Stimulated activated naive CD8-positive, alpha-beta T cell treated with anti-CD3 and anti-CD28 coated beads, Interleukin-15, Interleukin-2, amounts not matched to agents 100 ng/mL and 50 ng/mL, for 24 hours (primary cell): ENCODE measurements at regions not wholly inside any gene's neighbourhood (a gene's known extent, or its start where the extent isn't known, plus 50 kb on each side); places are given as distances from the start of the nearest gene placed in this dataset.
"Not testable (repeated sequence)": the region's sequence is repeated elsewhere in the genome, so short reads cannot be mapped to it uniquely, and the experiment has no call there.

Experiments
- H3K27ac Mint-ChIP-seq: one replicate; pipeline ENCODE4 v1.8.0; 2021; ENCODE audit warnings: mild to moderate bottlenecking, mixed read lengths
- H3K27me3 Mint-ChIP-seq: one replicate; pipeline ENCODE4 v1.8.0; 2021; ENCODE audit warnings: mixed read lengths
- H3K36me3 Mint-ChIP-seq: one replicate; pipeline ENCODE4 v1.8.0; 2021; ENCODE audit warnings: low read depth, mixed read lengths
- H3K4me1 Mint-ChIP-seq: one replicate; pipeline ENCODE4 v1.8.0; 2021; ENCODE audit warnings: low read depth, mixed read lengths
- H3K4me3 Mint-ChIP-seq: one replicate; pipeline ENCODE4 v1.8.0; 2021; ENCODE audit warnings: mild to moderate bottlenecking, mixed read lengths
- H3K9me3 Mint-ChIP-seq: one replicate; pipeline ENCODE4 v1.8.0; 2021; ENCODE audit warnings: mixed read lengths

DNA sequence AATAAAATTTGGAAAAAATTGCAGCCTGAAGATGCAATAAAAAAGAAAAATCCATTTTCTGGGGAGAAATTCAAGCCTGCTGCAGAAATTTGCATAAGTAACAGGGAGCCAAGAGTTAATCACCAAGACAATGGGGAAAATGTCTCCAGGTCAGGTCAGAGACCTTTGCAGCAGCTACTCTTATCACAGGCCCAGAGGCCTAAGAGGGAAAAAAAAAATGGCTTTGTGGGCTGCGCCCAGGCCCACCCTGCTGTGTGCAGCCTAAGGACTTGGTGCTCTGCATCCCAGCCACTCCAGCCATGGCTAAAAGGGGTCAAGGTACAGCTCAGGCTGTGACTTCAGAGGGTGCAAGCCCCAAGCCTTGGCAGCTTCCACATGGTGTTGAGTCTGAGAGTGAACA, 1297.1 kb upstream of the CHAC2 start:
- H3K27ac Mint-ChIP-seq, H3K4me1 Mint-ChIP-seq, H3K4me3 Mint-ChIP-seq, H3K9me3 Mint-ChIP-seq, H3K36me3 Mint-ChIP-seq, H3K27me3 Mint-ChIP-seq: not testable (repeated sequence)

DNA sequence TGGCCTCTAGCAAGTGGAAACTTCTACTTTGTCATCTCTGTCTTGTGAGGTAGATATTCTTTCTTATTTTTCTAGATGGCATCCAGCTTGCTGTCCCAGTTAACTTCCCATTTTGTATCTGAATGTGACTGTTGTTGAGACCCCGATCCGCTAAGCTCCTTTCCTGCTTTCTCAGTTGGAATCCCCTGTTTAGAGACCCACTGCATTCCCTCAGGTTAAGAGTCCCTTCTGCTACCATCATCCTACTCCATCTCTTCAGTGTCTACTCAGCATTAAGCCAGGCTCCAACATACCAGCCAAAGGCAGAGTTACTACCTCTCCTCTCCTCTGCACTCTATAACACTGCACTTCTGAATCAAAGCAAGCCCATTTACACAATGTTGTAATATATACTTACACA, 1300.4 kb upstream of the CHAC2 start:
- H3K4me3 Mint-ChIP-seq: no peak overlapping the region
- peaks cover 17% of the 10 kb centered on the region for H3K9me3 Mint-ChIP-seq
- H3K4me1 Mint-ChIP-seq: no peaks in the 10 kb centered on the region
- H3K27ac Mint-ChIP-seq: no peak overlapping the region
- no peaks in the 10 kb centered on the region for H3K36me3 Mint-ChIP-seq
- H3K27me3 Mint-ChIP-seq: no peaks in the 10 kb centered on the region

DNA sequence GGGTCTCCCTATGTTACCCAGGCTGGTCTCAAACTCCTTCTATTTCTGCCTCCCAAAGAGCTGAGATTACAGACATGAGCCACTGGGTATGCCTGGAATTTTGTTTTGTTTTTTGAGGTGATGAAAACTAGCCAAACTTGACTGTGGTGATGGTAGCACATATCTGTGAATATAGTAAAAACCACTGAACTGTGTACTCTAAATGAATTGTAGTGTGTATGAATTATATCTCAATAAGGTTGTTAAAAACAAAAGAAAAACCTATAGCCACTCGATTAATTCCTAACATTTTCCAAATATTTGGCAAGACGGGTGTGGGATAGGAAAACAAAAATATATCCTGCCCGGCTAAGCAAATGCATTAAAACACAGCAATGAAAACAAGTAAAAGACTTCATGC, 1302.3 kb upstream of the CHAC2 start:
- Mint-ChIP-seq H3K27me3 (no peaks in the 10 kb centered on the region), H3K9me3 (peaks cover 16% of the 10 kb centered on the region)

DNA sequence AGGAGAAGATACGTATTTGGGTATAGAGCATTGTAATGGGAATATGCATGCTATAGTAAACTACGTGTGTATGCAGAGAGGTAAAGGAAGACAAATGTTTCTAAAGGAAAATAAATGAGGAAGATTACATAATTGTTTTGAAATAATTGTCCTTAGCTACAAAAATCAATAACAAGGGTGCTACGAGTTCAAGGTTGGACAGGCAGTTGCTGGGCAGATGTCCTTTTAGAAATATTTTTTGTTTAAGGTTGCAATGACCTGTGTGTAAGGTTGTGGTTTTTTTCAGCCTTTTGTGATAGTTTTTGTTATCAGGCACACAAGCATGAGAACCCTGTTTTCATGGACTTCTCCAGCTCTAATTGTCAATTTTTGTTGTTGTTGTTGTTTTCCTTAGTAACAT, 1304.1 kb upstream of the CHAC2 start:
- no peak overlapping the region for H3K4me3 Mint-ChIP-seq
- peaks cover 18% of the 10 kb centered on the region for H3K9me3 Mint-ChIP-seq
- no peaks in the 10 kb centered on the region for H3K36me3 Mint-ChIP-seq
- H3K27me3 Mint-ChIP-seq: no peaks in the 10 kb centered on the region
- H3K27ac Mint-ChIP-seq: no peak overlapping the region
- no peaks in the 10 kb centered on the region for H3K4me1 Mint-ChIP-seq

More for the DNA sequence above, 1302.3 kb upstream of the CHAC2 start:
- no peaks in the 10 kb centered on the region for H3K4me1 Mint-ChIP-seq
- no peak overlapping the region for H3K4me3 Mint-ChIP-seq
- no peaks in the 10 kb centered on the region for H3K36me3 Mint-ChIP-seq
- no peak overlapping the region for H3K27ac Mint-ChIP-seq

DNA sequence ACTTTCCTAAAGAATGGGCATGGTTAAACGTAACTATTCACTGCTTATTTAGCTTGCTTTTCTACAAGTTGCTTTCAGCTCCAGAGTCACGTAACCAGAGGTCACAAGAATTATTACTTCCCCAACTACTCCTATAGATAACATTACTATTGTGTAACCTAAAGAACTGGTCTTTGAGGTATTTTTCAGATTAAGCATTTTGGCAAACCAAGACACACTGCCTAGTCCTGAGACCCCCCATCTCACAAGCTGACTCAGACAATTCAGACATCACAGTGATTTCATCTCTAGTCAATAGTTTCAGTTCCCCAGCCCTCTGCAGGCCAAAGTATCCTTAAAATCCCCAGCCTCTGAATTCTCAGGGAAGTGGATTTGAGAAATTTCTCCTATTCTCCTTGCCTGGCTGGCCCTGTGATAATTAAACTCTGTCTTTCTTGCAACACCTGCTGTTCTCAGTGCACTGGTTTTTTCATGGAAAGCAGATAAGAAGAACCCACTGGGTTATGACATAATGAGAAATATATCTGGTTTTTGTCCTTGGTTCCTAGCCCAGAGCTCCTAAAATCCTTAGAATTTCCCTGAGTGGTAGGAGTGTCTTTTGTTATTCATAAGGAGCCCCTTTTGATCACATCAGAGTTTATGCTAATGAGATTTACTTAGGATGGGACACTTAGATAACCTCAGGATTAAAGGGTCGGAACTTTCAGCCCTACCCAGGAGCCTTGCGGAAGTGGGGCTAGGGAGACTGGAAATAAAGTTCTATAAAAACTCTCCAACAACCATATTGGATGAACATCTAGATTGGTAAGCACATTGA, 1310.8 kb upstream of the CHAC2 start:
- Mint-ChIP-seq H3K36me3 (no peaks in the 10 kb centered on the region), H3K27me3 (no peaks in the 10 kb centered on the region), H3K4me1 (no peaks in the 10 kb centered on the region), H3K27ac (no peak overlapping the region), H3K9me3 (peaks cover 13% of the 10 kb centered on the region), H3K4me3 (no peak overlapping the region)

DNA sequence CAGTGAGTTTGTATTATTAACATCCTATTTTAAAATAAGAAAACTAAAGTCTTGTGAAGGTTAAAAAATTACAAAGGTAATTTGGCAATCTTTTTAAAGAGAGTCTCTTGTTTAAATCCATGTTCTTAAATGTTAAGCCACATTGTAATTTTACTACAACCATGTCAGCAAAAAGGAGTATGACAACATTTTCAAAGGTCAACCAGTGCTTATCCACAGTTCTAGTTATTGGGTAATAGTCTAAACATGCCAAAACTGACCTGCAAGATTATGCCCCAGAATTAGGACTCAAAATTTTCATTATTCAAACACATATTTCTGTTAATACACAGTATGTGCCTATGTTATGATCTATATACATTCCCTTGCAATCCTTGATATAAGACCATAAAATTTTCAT, 1312.6 kb upstream of the CHAC2 start:
- no peaks in the 10 kb centered on the region for H3K4me1 Mint-ChIP-seq

DNA sequence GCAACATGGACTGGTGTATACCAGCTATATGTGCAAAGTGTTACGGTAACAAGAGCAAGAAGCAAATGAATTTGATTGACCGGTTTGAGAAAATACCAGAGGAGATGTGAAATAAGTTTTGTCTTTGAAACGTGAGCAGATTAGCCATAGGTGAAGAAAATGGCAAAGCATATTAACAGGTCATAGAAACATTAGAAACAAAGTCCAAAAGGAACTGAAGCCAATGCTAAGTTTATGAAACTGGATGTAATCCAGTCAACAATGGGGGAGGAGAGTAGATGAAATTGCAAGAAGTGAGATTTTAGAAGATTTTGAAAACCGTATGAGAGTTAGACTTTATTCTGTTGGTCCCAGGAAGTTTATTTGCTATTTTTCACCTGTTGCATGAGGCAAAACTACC, 1315.4 kb upstream of the CHAC2 start:
- no peaks in the 10 kb centered on the region for H3K36me3 Mint-ChIP-seq
- H3K27me3 Mint-ChIP-seq: no peaks in the 10 kb centered on the region
- H3K9me3 Mint-ChIP-seq: peaks cover 5% of the 10 kb centered on the region
- H3K4me1 Mint-ChIP-seq: no peaks in the 10 kb centered on the region
- no peak overlapping the region for H3K4me3 Mint-ChIP-seq
- H3K27ac Mint-ChIP-seq: no peak overlapping the region

More for the DNA sequence above, 1312.6 kb upstream of the CHAC2 start:
- H3K36me3 Mint-ChIP-seq: no peaks in the 10 kb centered on the region
- no peak overlapping the region for H3K27ac Mint-ChIP-seq
- no peaks in the 10 kb centered on the region for H3K27me3 Mint-ChIP-seq
- H3K9me3 Mint-ChIP-seq: peaks cover 13% of the 10 kb centered on the region
- H3K4me3 Mint-ChIP-seq: no peak overlapping the region

DNA sequence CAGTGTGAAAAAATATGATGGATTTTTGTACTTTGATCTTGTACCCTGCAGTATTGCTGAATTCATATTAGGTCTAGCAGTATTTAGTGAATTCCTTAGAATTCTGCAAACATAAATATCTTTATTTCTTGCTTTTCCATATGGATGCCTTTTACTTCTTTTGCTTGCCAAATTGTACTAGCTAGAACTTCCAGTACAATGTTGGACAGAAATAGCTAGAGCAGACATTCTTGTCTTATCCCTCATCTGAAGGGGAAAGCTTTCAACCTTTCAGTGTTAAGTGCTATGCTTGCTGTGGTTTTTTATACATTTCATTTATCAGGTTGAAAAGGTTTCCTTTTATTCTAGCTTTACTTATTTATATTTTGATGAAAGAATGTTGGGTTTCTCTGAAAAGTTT, 1321.9 kb upstream of the CHAC2 start:
- Mint-ChIP-seq H3K27ac (no peak overlapping the region), H3K4me1 (no peaks in the 10 kb centered on the region), H3K4me3 (no peak overlapping the region), H3K27me3 (no peaks in the 10 kb centered on the region), H3K36me3 (no peaks in the 10 kb centered on the region), H3K9me3 (no peaks in the 10 kb centered on the region)

DNA sequence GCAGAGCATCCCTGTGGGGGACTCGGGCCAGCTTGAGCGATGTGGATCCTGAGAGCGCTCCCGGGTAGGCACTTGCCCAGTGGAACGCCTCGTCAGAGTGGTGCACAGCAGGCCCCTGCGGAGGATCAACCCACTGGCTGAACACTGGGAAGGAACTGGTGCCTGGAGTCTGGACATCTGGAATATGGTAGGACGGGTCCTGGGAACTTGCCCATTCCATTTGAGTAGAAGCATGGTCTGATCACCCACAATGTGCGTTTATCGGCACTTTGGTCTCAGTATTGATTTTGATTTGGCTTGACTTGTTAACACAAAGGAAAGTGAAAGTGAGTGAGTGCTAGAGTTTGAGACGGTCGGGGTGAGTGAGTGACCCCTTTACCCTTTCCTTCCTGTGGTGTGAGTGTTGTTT, 1336.2 kb upstream of the CHAC2 start:
- Mint-ChIP-seq H3K4me1 (no peaks in the 10 kb centered on the region), H3K27me3 (no peaks in the 10 kb centered on the region)

DNA sequence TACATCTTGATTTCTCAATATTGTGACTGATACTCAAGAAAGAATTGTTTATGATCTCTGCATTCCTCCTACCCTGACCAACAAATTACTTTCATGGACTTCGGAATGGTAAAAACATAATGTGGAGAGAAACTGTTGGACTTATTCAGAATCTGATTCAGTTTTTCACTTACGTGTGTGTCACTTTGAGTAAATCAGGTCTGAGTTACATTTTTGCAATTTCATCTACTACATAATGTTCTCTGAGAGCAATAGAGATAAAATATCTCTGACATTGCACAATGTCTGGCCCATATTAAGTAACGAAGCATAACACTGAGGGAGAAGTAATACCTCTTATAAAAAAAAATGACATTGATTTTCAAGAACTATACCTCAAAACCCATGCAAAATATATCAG, 1337.9 kb upstream of the CHAC2 start:
- Mint-ChIP-seq H3K27ac (no peak overlapping the region), H3K9me3 (peaks cover 3% of the 10 kb centered on the region), H3K27me3 (no peaks in the 10 kb centered on the region), H3K36me3 (no peaks in the 10 kb centered on the region), H3K4me1 (no peaks in the 10 kb centered on the region), H3K4me3 (no peak overlapping the region)

More for the DNA sequence above, 1336.2 kb upstream of the CHAC2 start:
- Mint-ChIP-seq H3K27ac (no peak overlapping the region), H3K36me3 (no peaks in the 10 kb centered on the region), H3K9me3 (peaks cover 3% of the 10 kb centered on the region), H3K4me3 (no peak overlapping the region)

DNA sequence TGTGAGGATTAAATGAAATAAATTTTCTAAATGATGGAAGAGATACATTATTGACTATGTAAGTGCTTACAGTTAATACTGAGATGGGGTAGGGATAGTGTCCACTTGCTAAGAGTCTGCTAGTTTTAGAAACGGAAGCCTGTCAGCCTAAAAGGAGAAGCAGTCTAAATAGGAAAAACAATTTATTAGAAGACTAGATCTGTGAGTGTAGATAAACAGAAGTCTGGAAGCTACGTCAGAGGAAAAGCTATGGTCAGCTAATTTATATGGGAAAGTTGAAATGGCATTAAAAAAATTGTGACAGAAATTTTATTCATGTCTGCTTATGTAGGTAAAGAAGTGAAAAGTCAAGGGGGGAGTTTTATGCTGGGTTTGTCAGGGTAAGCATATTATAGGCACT, 1338.4 kb upstream of the CHAC2 start:
- peaks cover 3% of the 10 kb centered on the region for H3K9me3 Mint-ChIP-seq
- H3K27ac Mint-ChIP-seq: no peak overlapping the region
- H3K4me3 Mint-ChIP-seq: no peak overlapping the region
- H3K27me3 Mint-ChIP-seq: no peaks in the 10 kb centered on the region
- no peaks in the 10 kb centered on the region for H3K36me3 Mint-ChIP-seq
- no peaks in the 10 kb centered on the region for H3K4me1 Mint-ChIP-seq

DNA sequence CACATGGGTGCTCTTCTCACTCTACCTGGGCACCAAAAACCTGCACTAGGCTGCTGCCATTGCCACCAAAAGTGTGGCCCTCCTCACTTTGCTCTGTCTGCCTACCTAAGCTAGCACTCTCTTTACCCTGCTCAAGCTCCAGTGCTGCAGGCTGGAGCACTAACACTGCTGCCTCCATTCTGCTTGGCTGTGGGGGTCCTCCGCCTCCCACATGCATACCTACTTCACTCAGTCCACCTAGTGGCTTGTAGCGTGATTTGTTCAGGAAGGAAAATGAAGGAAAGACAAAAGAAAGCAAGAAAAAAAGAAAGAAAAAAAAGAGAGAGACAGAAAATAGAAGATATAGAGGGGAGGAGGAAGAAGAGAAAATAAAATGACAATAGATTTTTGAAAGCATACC, 1339.4 kb upstream of the CHAC2 start:
- Mint-ChIP-seq H3K27ac (no peak overlapping the region), H3K27me3 (no peaks in the 10 kb centered on the region), H3K4me3 (no peak overlapping the region), H3K4me1 (no peaks in the 10 kb centered on the region), H3K9me3 (peaks cover 3% of the 10 kb centered on the region), H3K36me3 (no peaks in the 10 kb centered on the region)

DNA sequence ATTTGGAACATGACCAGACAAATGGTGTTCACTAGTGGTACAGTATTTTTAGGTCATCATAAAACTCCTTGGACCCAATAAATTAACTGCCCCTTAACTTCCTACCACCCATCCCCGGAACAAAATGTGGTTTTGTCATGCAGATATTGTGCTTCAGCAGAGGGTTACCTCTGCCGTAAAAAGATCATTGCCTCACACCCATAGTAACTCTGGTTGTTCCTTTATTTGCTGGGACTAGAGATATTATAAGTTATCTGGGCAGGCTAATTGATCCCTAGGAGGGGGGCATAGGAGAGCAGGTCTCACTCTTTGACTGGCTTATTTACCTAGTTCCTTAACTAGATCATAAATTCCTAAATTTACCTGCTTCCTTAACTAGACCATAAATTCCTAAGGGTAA, 1343.9 kb upstream of the CHAC2 start:
- Mint-ChIP-seq H3K4me3 (no peak overlapping the region), H3K27me3 (no peaks in the 10 kb centered on the region), H3K4me1 (no peaks in the 10 kb centered on the region), H3K27ac (no peak overlapping the region), H3K9me3 (no peaks in the 10 kb centered on the region), H3K36me3 (no peaks in the 10 kb centered on the region)

DNA sequence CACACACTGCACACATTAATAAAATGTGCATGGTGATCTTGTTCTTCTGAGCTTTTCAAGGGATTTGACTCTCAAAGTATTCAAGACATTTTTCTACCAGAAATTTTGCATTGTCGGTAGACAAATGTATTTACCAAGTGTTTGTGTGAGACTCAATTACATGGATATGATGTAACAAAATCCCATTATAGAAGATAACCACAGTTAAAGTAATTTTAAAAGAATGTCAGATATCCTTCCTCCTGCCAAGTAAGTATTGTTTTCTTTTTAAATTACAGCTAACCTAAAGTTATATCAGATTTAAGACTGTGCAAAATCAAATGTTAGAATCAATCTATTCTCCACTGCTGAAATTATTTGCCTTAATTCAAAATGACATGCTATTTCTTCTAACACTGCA, 1344.5 kb upstream of the CHAC2 start:
- Mint-ChIP-seq H3K27me3 (no peaks in the 10 kb centered on the region), H3K9me3 (peaks cover 3% of the 10 kb centered on the region), H3K4me1 (no peaks in the 10 kb centered on the region), H3K27ac (no peak overlapping the region), H3K36me3 (no peaks in the 10 kb centered on the region), H3K4me3 (no peak overlapping the region)

DNA sequence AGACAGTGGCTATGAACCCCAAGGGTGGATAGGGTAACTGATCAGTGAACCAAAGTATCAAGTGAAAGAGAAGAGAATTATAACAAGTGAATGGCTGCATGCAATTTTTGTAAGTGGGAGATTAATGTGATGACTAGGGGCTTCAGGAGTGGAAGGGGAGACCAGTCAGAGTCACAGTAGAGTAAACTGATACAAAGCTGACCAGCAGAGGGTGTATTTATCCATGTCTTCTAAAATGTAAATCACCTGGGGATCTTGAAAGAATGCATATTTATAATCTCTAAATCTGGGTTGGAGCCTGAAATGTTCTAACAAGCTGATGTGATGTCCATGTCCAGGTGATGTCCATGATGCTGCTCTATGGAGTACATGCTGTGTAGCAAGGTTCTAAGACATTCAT, 1351.3 kb upstream of the CHAC2 start:
- no peak overlapping the region for H3K27ac Mint-ChIP-seq
- H3K4me1 Mint-ChIP-seq: no peaks in the 10 kb centered on the region
- no peaks in the 10 kb centered on the region for H3K27me3 Mint-ChIP-seq
- H3K36me3 Mint-ChIP-seq: no peaks in the 10 kb centered on the region
- H3K9me3 Mint-ChIP-seq: peaks cover 17% of the 10 kb centered on the region
- no peak overlapping the region for H3K4me3 Mint-ChIP-seq
